Fibroblast of pulmonary artery (primary cell): ENCODE measurements at regions not wholly inside any gene's neighbourhood (a gene's known extent, or its start where the extent isn't known, plus 50 kb on each side); places are given as distances from the start of the nearest gene placed in this dataset.

Experiments used
- DNase-seq: peaks from one replicate; pipeline ENCODE4 v3.0.0-alpha.2; 2010; ENCODE audit warnings: low read depth
- H3K4me3 ChIP-seq: replicated peaks from 2 replicates; pipeline ENCODE4 v1.5.1; 2011; ENCODE audit warnings: low read depth, mild to moderate bottlenecking, control low read depth, low read length, moderate library complexity
- CTCF ChIP-seq: IDR thresholded peaks from 2 replicates; pipeline ENCODE4 v1.5.1; 2011; ENCODE audit warnings: mild to moderate bottlenecking, control low read depth, low read length, inconsistent platforms; ENCODE audit errors: missing control alignments

- no peak for DNase-seq
- H3K4me3 ChIP-seq = no peak overlapping the region
- TF ChIP-seq CTCF = no peak
Measured at GRCh38 chrX:39835241-39835640, 262.5 kb downstream of the BCOR start.

GRCh38 chrX:39835776-39836175 lies 262.0 kb downstream of the BCOR start:
- no peak overlapping the region for H3K4me3 ChIP-seq
- DNase-seq = no peak
- TF ChIP-seq CTCF = no peak

- TF ChIP-seq CTCF = no peak
- H3K4me3 ChIP-seq = no peak overlapping the region
- no peak for DNase-seq
Measured at GRCh38 chrX:39836802-39837420, 260.8 kb downstream of the BCOR start.

- no peak overlapping the region for H3K4me3 ChIP-seq
- no peak for TF ChIP-seq CTCF
- DNase-seq = no peak
Measured at GRCh38 chrX:39837688-39838087, 260.1 kb downstream of the BCOR start.

GRCh38 chrX:39839371-39839770 lies 258.4 kb downstream of the BCOR start:
- no peak for TF ChIP-seq CTCF
- no peak for DNase-seq
- no peak overlapping the region for H3K4me3 ChIP-seq

GRCh38 chrX:39840133-39840532 lies 257.6 kb downstream of the BCOR start:
- no peak for DNase-seq
- H3K4me3 ChIP-seq = no peak overlapping the region
- TF ChIP-seq CTCF = no peak

- no peak for TF ChIP-seq CTCF
- DNase-seq = no peak
- H3K4me3 ChIP-seq = no peak overlapping the region
Measured at GRCh38 chrX:39840581-39841093, 257.1 kb downstream of the BCOR start.
